ENCODE measurements at regions not wholly inside any gene's neighbourhood (a gene's known extent, or its start where the extent isn't known, plus 50 kb on each side); places are given as distances from the start of the nearest gene placed in this dataset.

DNA sequence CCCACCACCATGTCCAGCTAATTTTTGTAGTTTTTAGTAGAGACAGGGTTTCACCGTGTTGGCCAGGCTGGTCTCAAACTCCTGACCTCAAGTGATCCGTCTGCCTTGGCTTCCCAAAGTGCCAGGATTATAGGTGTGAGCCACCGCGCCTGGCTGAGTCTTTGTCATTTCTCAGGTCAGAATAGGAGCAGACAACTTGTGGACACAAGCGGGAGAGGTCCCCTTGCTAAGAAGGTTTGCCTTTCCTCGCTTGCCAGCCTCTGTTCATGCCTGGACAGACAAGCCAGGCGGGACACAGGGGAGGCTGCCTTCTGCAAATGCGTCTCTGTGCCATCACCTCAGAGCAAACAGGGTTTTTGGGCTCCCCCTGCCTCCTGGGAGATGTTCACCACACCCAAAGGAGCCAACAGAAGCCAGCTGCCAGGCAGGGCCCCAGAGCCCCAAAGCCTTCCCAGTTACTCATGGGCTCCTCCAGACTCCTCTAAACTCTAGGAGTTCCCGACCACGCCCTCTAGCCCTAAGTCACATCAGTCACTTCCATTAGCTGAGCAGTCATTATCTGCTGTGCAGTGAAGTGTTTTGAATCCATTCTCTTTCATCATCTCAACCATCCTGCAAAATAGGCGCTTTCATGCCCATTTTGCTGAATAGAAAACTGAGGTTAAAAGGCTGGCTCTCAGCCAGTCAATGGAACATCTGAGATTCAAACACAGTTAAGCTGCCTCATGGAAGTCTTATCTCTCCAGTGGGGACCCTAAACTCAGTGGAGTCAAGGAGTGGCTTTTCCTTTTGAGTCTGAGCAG lies 245.0 kb downstream of the UACA start:
- TF ChIP-seq, protein P1, sequence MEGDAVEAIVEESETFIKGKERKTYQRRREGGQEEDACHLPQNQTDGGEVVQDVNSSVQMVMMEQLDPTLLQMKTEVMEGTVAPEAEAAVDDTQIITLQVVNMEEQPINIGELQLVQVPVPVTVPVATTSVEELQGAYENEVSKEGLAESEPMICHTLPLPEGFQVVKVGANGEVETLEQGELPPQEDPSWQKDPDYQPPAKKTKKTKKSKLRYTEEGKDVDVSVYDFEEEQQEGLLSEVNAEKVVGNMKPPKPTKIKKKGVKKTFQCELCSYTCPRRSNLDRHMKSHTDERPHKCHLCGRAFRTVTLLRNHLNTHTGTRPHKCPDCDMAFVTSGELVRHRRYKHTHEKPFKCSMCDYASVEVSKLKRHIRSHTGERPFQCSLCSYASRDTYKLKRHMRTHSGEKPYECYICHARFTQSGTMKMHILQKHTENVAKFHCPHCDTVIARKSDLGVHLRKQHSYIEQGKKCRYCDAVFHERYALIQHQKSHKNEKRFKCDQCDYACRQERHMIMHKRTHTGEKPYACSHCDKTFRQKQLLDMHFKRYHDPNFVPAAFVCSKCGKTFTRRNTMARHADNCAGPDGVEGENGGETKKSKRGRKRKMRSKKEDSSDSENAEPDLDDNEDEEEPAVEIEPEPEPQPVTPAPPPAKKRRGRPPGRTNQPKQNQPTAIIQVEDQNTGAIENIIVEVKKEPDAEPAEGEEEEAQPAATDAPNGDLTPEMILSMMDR (IDR thresholded peaks at IDR 0.05; ENCODE audit: poor library complexity, severe bottlenecking), result no peak
- peak; percentile 61 for DNase-seq (ENCODE audit: low spot score)
- H3K36me3 ChIP-seq (ENCODE audit: low read depth), result no peaks in the 10 kb centered on the region
- H3K27ac ChIP-seq (ENCODE audit: poor library complexity, severe bottlenecking), result no peak overlapping the region
- no peaks in the 10 kb centered on the region for H3K9me3 ChIP-seq (ENCODE audit: severe bottlenecking)
- no peak overlapping the region for H3K4me3 ChIP-seq (ENCODE audit: severe bottlenecking)
- no peaks in the 10 kb centered on the region for H3K27me3 ChIP-seq (ENCODE audit: insufficient read depth, poor library complexity, severe bottlenecking)
- 0 out of 3 replicates have a peak, but pooled peaks have one; percentile 15 for ATAC-seq (ENCODE audit: low read depth)
- H3K4me1 ChIP-seq (ENCODE audit: insufficient read depth, poor library complexity, severe bottlenecking), result no peaks in the 10 kb centered on the region

- TF ChIP-seq, protein P1 (IDR thresholded peaks at IDR 0.05; ENCODE audit: poor library complexity, severe bottlenecking), result no peak
- Histone ChIP-seq H3K9me3 (ENCODE audit: severe bottlenecking) (peaks cover 3% of the 10 kb centered on the region), H3K27ac (ENCODE audit: poor library complexity, severe bottlenecking) (no peak overlapping the region), H3K27me3 (ENCODE audit: insufficient read depth, poor library complexity, severe bottlenecking) (no peaks in the 10 kb centered on the region), H3K36me3 (ENCODE audit: low read depth) (no peaks in the 10 kb centered on the region), H3K4me1 (ENCODE audit: insufficient read depth, poor library complexity, severe bottlenecking) (no peaks in the 10 kb centered on the region), H3K4me3 (ENCODE audit: severe bottlenecking) (no peak overlapping the region)
- 0 out of 3 replicates have a peak, but pooled peaks have one; percentile 12 for ATAC-seq (ENCODE audit: low read depth)
- no peak for DNase-seq (ENCODE audit: low spot score)
Observed at GRCh38 chr15:70517194-70517590, 246.2 kb downstream of the UACA start.

DNA sequence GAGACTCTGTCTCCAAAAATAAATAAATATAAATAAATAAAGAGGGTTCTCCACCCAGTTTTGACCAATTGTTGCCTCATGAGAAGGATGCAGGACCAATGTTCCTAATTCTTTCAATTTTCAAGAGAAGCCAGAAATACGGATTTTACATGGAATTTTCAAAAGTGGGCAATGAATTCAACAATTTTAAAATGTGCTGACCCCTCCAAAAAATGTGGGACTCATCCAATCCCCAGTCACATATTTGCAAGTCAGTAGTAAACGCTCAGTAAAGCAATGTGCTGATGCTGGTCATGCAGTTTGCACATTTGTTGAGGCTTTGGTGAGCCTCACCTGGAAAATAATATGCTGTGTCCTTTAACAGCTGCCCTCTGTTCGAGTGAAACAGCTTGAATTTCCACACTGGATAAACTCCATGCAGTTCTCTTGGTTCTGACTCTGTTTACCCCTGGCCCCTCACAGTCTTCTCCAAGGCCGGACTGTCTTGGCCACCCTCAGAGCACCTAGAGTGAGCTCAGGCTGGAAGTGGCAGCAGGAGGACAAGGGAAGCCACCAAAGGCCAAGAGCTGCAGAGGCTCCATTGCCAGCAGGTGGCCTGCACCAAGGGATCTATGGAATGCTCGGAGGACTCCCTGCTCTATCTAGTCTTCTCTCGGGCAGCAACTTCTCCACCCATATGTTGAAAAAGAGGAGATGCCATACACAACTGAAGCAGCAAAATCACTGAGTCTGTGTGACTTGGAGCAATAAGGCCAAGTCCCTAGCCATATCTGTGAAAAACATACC lies 246.8 kb downstream of the UACA start:
- H3K27me3 ChIP-seq (ENCODE audit: insufficient read depth, poor library complexity, severe bottlenecking), result no peaks in the 10 kb centered on the region

DNA sequence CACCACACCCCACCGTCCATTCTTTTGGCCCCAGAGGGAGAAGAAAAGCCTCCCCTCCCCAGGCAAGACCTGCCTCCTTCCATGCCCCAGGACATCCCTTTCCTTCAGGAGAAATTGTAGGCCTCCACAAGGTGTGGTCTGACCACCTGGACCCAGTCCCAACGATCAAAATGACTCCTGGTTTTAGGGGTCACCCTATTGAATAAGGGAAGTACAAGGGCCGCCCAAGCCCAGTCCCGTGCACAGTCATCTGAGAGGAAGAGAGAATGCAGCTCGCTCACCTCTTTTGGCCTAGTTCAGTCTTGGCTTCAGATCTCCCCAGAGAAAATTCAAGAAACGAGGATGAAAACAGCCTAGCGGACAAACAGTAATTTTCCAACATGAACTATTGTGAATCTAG lies 249.1 kb downstream of the UACA start:
- no peaks in the 10 kb centered on the region for H3K27me3 ChIP-seq (ENCODE audit: insufficient read depth, poor library complexity, severe bottlenecking)
- H3K4me1 ChIP-seq (ENCODE audit: insufficient read depth, poor library complexity, severe bottlenecking), result peaks cover 4% of the 10 kb centered on the region
- no peak for ATAC-seq (ENCODE audit: low read depth)
- peaks cover 10% of the 10 kb centered on the region for H3K9me3 ChIP-seq (ENCODE audit: severe bottlenecking)
- no peaks in the 10 kb centered on the region for H3K36me3 ChIP-seq (ENCODE audit: low read depth)
- no peak overlapping the region for H3K4me3 ChIP-seq (ENCODE audit: severe bottlenecking)
- TF ChIP-seq, protein P1 (IDR thresholded peaks at IDR 0.05; ENCODE audit: poor library complexity, severe bottlenecking), result no peak
- DNase-seq (ENCODE audit: low spot score), result no peak
- no peak overlapping the region for H3K27ac ChIP-seq (ENCODE audit: poor library complexity, severe bottlenecking)

More for the DNA sequence above, 246.8 kb downstream of the UACA start:
- Histone ChIP-seq H3K36me3 (ENCODE audit: low read depth) (no peaks in the 10 kb centered on the region), H3K9me3 (ENCODE audit: severe bottlenecking) (peaks cover 3% of the 10 kb centered on the region), H3K4me3 (ENCODE audit: severe bottlenecking) (no peak overlapping the region), H3K4me1 (ENCODE audit: insufficient read depth, poor library complexity, severe bottlenecking) (no peaks in the 10 kb centered on the region), H3K27ac (ENCODE audit: poor library complexity, severe bottlenecking) (no peak overlapping the region)
- ATAC-seq (ENCODE audit: low read depth) (no peak), DNase-seq (ENCODE audit: low spot score) (no peak)
- TF ChIP-seq, protein P1 (IDR thresholded peaks at IDR 0.05; ENCODE audit: poor library complexity, severe bottlenecking), result no peak
